Right atrium auricular region (tissue), 2 donors: ENCODE measurements at regions not wholly inside any gene's neighbourhood (a gene's known extent, or its start where the extent isn't known, plus 50 kb on each side); places are given as distances from the start of the nearest gene placed in this dataset.

Source experiments
- DNase-seq: peaks from one replicate; pipeline ENCODE4 v3.0.0-alpha.2; 2019; ENCODE audit warnings: low spot score
- H3K27ac ChIP-seq, 2 donors: fragments of 200-600 bp; sonication (generic); 1 replicate in 1 of 2; 2 replicates in 1 of 2; pipeline ENCODE4 v1.5.1; 2016 to 2019
- H3K27me3 ChIP-seq, 2 donors: fragments of 200-600 bp; sonication (generic); one replicate each; pipeline versions ENCODE4 v1.5.1 to v1.6.0; 2017 to 2019
- H3K36me3 ChIP-seq: fragments of 200-600 bp; sonication (generic); one replicate; pipeline ENCODE4 v1.5.1; 2016
- H3K4me1 ChIP-seq, 2 donors: fragments of 200-600 bp; sonication (generic); one replicate each; pipeline versions ENCODE4 v1.5.1 to v1.6.0; 2017 to 2019
- H3K4me3 ChIP-seq, 2 donors: fragments of 200-600 bp; sonication (generic); 1 replicate in 1 of 2; 2 replicates in 1 of 2; pipeline ENCODE4 v1.5.1; 2017 to 2019; ENCODE audit warnings: mild to moderate bottlenecking in 1 of 2, moderate library complexity in 1 of 2
- H3K9me3 ChIP-seq, 2 donors: fragments of 200-600 bp; sonication (generic); one replicate each; pipeline ENCODE4 v1.5.1; 2019
- TF ChIP-seq, protein P1 (sequence below), 2 donors: fragments of 200-600 bp; sonication (generic); IDR thresholded peaks; one replicate each; pipeline ENCODE4 v1.5.1; 2019; ENCODE audit warnings: antibody characterized with exemption in 2 of 2

DNA sequence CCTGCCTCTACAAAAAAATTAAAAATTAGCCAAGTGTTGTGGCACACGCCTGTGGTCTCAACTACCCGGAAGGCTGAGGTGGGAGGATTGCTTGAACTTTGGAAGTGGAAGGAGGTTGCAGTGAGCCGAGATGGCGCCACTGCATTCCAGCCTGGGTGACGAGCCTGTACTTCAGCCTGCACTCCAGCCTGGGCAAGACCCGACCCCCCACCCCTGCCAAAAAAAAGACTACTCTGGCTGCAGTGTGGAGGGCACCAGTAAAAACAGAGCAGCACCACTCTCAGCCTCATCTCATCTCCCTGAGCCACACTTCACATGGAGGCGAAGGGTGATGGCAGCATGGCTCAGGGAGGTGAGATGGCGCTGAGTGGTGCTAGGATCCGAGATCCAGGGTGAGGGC is 50.3 kb upstream of the THY1 start:
- DNase-seq, result no peak
- TF ChIP-seq, protein P1, sequence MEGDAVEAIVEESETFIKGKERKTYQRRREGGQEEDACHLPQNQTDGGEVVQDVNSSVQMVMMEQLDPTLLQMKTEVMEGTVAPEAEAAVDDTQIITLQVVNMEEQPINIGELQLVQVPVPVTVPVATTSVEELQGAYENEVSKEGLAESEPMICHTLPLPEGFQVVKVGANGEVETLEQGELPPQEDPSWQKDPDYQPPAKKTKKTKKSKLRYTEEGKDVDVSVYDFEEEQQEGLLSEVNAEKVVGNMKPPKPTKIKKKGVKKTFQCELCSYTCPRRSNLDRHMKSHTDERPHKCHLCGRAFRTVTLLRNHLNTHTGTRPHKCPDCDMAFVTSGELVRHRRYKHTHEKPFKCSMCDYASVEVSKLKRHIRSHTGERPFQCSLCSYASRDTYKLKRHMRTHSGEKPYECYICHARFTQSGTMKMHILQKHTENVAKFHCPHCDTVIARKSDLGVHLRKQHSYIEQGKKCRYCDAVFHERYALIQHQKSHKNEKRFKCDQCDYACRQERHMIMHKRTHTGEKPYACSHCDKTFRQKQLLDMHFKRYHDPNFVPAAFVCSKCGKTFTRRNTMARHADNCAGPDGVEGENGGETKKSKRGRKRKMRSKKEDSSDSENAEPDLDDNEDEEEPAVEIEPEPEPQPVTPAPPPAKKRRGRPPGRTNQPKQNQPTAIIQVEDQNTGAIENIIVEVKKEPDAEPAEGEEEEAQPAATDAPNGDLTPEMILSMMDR (IDR thresholded peaks at IDR 0.05), result no peak
- no peak overlapping the region for H3K4me3 ChIP-seq

DNA sequence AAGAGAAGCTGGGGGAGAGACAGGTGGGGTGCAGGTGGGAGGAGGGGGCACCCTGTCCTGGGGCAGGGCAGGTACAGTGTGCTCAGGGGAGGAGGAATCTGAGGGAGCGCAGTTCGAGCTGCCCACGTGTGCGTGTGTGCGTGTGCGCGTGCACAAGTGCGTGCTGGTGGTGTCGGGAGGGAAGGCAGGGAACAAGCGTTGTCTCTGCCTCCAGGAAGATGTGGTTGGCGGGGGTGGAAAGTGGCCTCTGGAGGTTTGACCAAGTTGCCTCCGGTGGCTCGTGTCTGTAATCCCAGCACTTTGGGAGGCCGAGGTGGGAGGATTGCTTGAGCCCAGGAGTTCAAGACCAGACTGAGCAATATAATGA is 49.9 kb upstream of the THY1 start:
- Histone ChIP-seq H3K4me3 (no peak overlapping the region), H3K9me3 (peaks cover 0 to 4% of the 10 kb centered on the region in 2 donors), H3K36me3 (no peaks in the 10 kb centered on the region), H3K4me1 (peaks cover 0 to 5% of the 10 kb centered on the region in 2 donors), H3K27ac (no peak overlapping the region), H3K27me3 (no peaks in the 10 kb centered on the region)
- TF ChIP-seq, protein P1 (IDR thresholded peaks at IDR 0.05), result no peak
- DNase-seq, result peak; percentile 18

More for the DNA sequence above, 50.3 kb upstream of the THY1 start:
- H3K36me3 ChIP-seq, result no peaks in the 10 kb centered on the region
- no peaks in the 10 kb centered on the region for H3K27me3 ChIP-seq
- H3K9me3 ChIP-seq, result peaks cover 0 to under 1% of the 10 kb centered on the region in 2 donors
- H3K4me1 ChIP-seq, result peaks cover 0 to 5% of the 10 kb centered on the region in 2 donors
- no peak overlapping the region for H3K27ac ChIP-seq
